ENCODE measurements at regions not wholly inside any gene's neighbourhood (a gene's known extent, or its start where the extent isn't known, plus 50 kb on each side); places are given as distances from the start of the nearest gene placed in this dataset.

DNA sequence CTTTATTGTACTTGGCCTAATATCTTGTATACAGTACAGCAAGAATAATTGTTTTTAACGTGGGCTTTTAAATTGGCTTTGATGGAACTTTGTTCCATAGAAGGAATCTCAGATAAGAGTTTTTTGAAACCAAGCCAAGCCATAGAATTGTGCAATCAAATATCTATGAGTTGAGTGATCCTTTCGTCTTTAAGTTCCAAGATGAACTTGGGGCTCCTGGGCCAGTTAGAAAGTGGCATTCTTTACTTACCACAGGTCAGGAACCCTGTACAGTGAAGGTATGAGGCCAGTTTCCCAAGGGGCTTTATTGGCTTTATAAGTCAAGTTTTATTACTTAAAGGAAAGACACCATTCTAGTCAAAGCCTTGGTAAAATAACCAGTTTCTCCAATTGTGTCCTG is 2104.2 kb downstream of the PCDH7 start:
- no peaks in the 10 kb centered on the region for H3K4me1 ChIP-seq (ENCODE audit: control insufficient read depth, extremely low read depth, insufficient read depth, low read length)
- DNase-seq (ENCODE audit: low read depth in 2 of 2), result peak; percentile 45 to 51
- no peaks in the 10 kb centered on the region for H3K9me3 ChIP-seq (ENCODE audit: control insufficient read depth, insufficient read depth, low read depth, low read length)
- no peak overlapping the region for H3K27ac ChIP-seq (ENCODE audit: insufficient read depth, low read length)
- no peak overlapping the region for H3K9ac ChIP-seq (ENCODE audit: insufficient read depth, low read length)
- H3K4me2 ChIP-seq (ENCODE audit: extremely low read depth, insufficient read depth, low read length), result no peak overlapping the region
- H4K20me1 ChIP-seq (ENCODE audit: control insufficient read depth, extremely low read depth, insufficient read depth, low read length), result no peaks in the 10 kb centered on the region
- no peak overlapping the region for H3K4me3 ChIP-seq (replicated peaks in 1 of 4; ENCODE audit: control extremely low read depth in 1 of 4, insufficient read depth in 1 of 4, low read depth in 3 of 4, low read length in 4 of 4)
- TF ChIP-seq, protein P1, sequence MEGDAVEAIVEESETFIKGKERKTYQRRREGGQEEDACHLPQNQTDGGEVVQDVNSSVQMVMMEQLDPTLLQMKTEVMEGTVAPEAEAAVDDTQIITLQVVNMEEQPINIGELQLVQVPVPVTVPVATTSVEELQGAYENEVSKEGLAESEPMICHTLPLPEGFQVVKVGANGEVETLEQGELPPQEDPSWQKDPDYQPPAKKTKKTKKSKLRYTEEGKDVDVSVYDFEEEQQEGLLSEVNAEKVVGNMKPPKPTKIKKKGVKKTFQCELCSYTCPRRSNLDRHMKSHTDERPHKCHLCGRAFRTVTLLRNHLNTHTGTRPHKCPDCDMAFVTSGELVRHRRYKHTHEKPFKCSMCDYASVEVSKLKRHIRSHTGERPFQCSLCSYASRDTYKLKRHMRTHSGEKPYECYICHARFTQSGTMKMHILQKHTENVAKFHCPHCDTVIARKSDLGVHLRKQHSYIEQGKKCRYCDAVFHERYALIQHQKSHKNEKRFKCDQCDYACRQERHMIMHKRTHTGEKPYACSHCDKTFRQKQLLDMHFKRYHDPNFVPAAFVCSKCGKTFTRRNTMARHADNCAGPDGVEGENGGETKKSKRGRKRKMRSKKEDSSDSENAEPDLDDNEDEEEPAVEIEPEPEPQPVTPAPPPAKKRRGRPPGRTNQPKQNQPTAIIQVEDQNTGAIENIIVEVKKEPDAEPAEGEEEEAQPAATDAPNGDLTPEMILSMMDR (conservative IDR thresholded peaks at IDR 0.05 in 1 of 2, IDR thresholded peaks at IDR 0.05 in 1 of 2; ENCODE audit: low read depth in 1 of 2, low read length in 2 of 2), result no peak
- no peak for TF ChIP-seq EZH2 (IDR thresholded peaks at IDR 0.05; ENCODE audit: low read length, missing control alignments)
- no peaks in the 10 kb centered on the region for H3K36me3 ChIP-seq (ENCODE audit: control insufficient read depth, insufficient read depth, low read length)
- H3K27me3 ChIP-seq (ENCODE audit: control insufficient read depth, insufficient read depth, low read length), result no peaks in the 10 kb centered on the region
- H3K79me2 ChIP-seq (ENCODE audit: control insufficient read depth, insufficient read depth, low read length), result no peaks in the 10 kb centered on the region
- H2AFZ ChIP-seq (ENCODE audit: low read length), result no peak overlapping the region

DNA sequence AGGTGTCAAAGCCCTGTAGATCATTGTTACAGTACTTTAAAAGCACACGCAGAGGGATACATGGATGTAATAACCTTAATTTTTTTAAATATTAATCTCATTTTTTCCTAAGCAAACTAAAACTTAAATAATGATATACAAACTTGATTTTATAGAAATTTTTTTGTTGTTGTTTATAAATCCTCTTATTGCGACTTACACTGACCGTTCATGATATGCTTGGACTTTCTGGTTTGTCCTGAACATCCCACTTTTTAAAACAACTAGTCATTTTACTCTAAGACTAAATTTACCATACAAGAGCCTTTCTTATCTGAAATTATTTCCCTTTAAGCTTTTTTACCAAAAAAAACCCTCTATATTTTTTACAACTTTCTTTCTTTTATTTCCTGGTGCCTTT is 2106.0 kb downstream of the PCDH7 start:
- no peaks in the 10 kb centered on the region for H3K79me2 ChIP-seq (ENCODE audit: control insufficient read depth, insufficient read depth, low read length)
- no peaks in the 10 kb centered on the region for H3K4me1 ChIP-seq (ENCODE audit: control insufficient read depth, extremely low read depth, insufficient read depth, low read length)
- H3K27me3 ChIP-seq (ENCODE audit: control insufficient read depth, insufficient read depth, low read length), result no peaks in the 10 kb centered on the region
- H3K4me2 ChIP-seq (ENCODE audit: extremely low read depth, insufficient read depth, low read length), result no peak overlapping the region
- no peaks in the 10 kb centered on the region for H4K20me1 ChIP-seq (ENCODE audit: control insufficient read depth, extremely low read depth, insufficient read depth, low read length)
- H3K36me3 ChIP-seq (ENCODE audit: control insufficient read depth, insufficient read depth, low read length), result no peaks in the 10 kb centered on the region
- H3K4me3 ChIP-seq (replicated peaks in 1 of 4; ENCODE audit: control extremely low read depth in 1 of 4, insufficient read depth in 1 of 4, low read depth in 3 of 4, low read length in 4 of 4), result no peak overlapping the region
- no peak for DNase-seq (ENCODE audit: low read depth in 2 of 2)
- TF ChIP-seq, protein P1 (conservative IDR thresholded peaks at IDR 0.05 in 1 of 2, IDR thresholded peaks at IDR 0.05 in 1 of 2; ENCODE audit: low read depth in 1 of 2, low read length in 2 of 2), result no peak
- no peak for TF ChIP-seq EZH2 (IDR thresholded peaks at IDR 0.05; ENCODE audit: low read length, missing control alignments)
- no peak overlapping the region for H2AFZ ChIP-seq (ENCODE audit: low read length)
- H3K9me3 ChIP-seq (ENCODE audit: control insufficient read depth, insufficient read depth, low read depth, low read length), result no peaks in the 10 kb centered on the region
- no peak overlapping the region for H3K9ac ChIP-seq (ENCODE audit: insufficient read depth, low read length)
- no peak overlapping the region for H3K27ac ChIP-seq (ENCODE audit: insufficient read depth, low read length)

DNA sequence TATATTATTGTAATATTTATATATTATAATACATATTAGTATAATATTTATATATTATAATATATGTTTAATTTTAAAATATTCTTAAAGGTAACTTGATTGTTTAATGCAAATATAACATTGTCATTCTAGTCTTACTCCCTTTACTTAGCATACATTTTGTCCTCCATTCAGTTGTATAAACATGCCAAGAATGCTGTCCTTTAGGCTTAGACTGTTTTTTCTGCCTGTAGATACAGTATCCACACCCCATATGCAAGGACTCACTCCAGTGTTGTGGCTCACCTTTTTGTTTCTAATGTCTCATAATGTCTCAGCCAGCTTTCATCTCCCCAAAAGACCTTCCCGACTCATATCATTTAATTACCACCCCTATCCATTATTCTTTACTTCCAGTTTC is 2110.0 kb downstream of the PCDH7 start:
- no peak for DNase-seq (ENCODE audit: low read depth in 2 of 2)
- Histone ChIP-seq H3K27ac (ENCODE audit: insufficient read depth, low read length) (no peak overlapping the region), H3K4me2 (ENCODE audit: extremely low read depth, insufficient read depth, low read length) (no peak overlapping the region), H3K79me2 (ENCODE audit: control insufficient read depth, insufficient read depth, low read length) (no peaks in the 10 kb centered on the region), H3K27me3 (ENCODE audit: control insufficient read depth, insufficient read depth, low read length) (no peaks in the 10 kb centered on the region), H3K36me3 (ENCODE audit: control insufficient read depth, insufficient read depth, low read length) (no peaks in the 10 kb centered on the region), H3K4me3 (replicated peaks in 1 of 4; ENCODE audit: control extremely low read depth in 1 of 4, insufficient read depth in 1 of 4, low read depth in 3 of 4, low read length in 4 of 4) (no peak overlapping the region), H3K4me1 (ENCODE audit: control insufficient read depth, extremely low read depth, insufficient read depth, low read length) (no peaks in the 10 kb centered on the region), H3K9ac (ENCODE audit: insufficient read depth, low read length) (no peak overlapping the region), H4K20me1 (ENCODE audit: control insufficient read depth, extremely low read depth, insufficient read depth, low read length) (no peaks in the 10 kb centered on the region), H3K9me3 (ENCODE audit: control insufficient read depth, insufficient read depth, low read depth, low read length) (no peaks in the 10 kb centered on the region), H2AFZ (ENCODE audit: low read length) (no peak overlapping the region)
- TF ChIP-seq EZH2 (IDR thresholded peaks at IDR 0.05; ENCODE audit: low read length, missing control alignments), result no peak

Measured in fibroblast of lung (primary cell).